Umbilical cord (tissue), 1 donor: ENCODE measurements at regions not wholly inside any gene's neighbourhood (a gene's known extent, or its start where the extent isn't known, plus 50 kb on each side); places are given as distances from the start of the nearest gene placed in this dataset.
"Not testable (repeated sequence)": the region's sequence is repeated elsewhere in the genome, so short reads cannot be mapped to it uniquely, and the experiment has no call there.

Source experiments
- DNase-seq: peaks from one replicate; pipeline ENCODE4 v3.0.0-alpha.2; 2015; ENCODE audit warnings: low spot score

GRCh38 chr12:59085690-59086089 lies 165.4 kb upstream of the LRIG3 start:
- DNase-seq, result no peak

DNA sequence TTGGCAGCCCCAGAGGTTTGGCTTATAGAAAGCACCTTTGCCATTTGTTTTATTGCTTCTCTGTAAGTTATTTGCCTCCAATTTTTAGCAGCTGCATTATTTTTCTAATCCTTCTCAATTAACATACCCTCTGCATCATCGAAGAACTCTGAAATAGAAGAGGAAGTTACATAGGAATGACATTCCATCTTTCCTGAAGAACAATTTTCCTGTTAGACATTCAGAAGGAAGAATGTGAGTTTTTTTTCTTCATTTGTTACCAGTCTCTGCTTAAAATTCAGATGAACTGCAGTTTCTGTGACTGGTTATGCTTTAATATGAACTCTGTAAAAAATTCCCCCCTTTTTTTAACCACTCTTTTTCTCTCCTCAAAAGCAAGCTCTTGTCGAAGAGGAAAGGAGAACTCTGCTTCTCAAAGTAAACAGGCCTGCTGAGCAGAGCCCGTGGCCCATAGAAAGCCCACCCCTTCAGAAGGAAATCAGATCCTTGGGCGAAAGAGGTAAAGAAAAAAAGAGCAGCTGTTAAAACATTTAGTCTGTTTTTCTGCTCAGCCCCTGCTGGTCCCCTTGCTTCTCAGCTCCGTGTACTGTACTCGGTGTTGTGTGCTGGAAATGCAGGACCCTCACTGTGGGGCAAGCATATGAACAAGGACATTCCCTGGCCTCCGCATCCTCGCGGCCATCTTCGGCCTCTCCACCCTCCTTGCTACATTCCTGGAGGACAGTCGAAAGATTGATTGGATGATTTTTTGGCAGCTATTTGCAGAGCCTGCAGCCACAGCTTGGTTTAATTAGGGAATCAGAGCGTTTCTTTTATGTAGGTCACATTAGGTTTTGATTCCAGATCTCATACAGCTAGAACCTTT lies 164.4 kb upstream of the LRIG3 start:
- DNase-seq, result peak; percentile 60

DNA sequence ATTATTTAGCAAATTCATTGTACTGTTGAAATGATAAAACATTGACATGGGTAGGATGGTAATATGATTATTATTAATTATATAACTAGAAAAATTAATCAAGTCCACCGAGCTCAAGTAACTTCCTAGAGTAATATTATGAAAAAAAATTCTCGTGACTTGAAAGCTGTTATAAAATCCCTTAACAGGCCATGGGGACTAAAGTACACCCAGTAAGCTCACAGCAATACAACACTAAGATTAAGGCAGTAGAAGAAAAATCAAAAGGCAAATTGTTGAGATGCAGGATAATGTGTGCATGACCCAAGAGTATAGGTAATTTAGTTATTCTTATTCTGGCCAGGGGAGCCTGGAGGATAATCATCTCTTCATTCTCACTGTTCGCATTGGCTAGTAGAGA lies 162.6 kb upstream of the LRIG3 start:
- DNase-seq, result no peak

GRCh38 chr12:59080101-59080500 lies 159.8 kb upstream of the LRIG3 start:
- no peak for DNase-seq

GRCh38 chr12:59079472-59079871 lies 159.2 kb upstream of the LRIG3 start:
- no peak for DNase-seq

DNA sequence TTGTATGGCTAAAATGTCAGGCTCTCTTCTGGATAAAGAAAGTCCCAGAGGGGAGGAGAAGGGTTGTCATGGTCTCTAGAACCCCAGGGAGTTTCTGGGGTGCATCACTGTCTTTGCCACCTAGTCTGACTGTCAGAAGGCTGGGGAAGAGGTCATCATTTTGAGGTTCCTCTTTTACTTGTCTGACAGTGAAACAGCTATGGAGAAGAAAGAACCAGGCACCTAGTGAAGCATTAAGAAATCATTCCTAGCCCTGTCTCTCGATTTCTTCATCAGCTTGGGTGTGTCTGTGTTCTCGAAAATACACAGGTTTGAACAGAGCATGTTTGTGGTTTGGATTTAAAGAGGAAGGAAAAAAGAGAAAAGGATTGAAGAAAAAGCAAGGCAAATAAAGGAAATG lies 158.7 kb upstream of the LRIG3 start:
- no peak for DNase-seq

- DNase-seq, result peak; percentile 92
Measured at GRCh38 chr12:59077575-59078426, 157.5 kb upstream of the LRIG3 start.

GRCh38 chr12:59077153-59077552 lies 156.8 kb upstream of the LRIG3 start:
- DNase-seq, result peak; percentile 31

- DNase-seq, result peak; percentile 36
Measured at GRCh38 chr12:59076622-59077021, 156.3 kb upstream of the LRIG3 start.

DNA sequence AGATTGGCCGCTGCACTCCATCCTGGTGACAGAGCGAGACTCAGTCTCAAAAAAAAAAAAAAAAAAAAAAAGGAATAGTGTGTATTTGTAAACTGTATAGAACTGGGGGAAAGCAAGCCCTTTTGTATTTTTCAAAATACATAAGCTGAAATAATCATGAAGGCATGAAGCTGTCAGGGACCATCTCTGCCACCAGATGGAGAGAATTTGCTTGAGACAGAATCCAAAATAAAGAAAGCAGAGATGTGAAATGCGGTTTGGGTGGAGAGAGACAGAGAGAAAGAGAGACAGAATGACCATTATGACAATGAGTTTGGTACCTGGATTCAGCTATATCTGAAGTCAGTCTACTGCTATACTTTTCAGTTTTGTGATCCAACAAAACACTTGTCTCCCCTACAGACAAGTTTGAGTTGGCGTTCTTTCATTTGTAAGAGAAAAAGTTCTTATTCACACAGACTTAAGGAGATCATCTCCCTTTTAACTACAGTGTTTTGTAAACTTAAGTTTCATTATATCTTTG lies 155.7 kb upstream of the LRIG3 start:
- DNase-seq, result no peak

DNA sequence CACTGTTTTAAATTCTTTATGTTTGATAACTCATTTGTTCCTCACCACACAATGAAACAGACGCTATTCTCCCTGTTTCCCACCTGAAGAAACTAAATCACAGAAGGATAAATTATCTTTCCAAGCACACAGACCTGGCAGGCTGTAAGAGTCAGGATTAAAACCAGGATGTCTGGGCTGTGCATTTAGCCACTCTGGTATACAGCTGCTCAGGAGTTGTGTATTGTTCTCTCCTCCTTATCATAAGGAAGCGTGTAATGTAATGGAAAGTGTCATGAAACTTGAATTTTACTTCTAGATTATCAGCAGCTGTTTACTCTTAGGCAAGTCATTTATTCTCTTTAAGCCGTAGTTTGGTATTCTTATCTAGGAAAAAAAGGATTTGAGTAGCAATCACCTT lies 154.8 kb upstream of the LRIG3 start:
- no peak for DNase-seq

GRCh38 chr12:59070322-59070933 lies 150.1 kb upstream of the LRIG3 start:
- DNase-seq, result no peak

GRCh38 chr12:59069516-59069915 lies 149.2 kb upstream of the LRIG3 start:
- DNase-seq, result no peak

- DNase-seq, result no peak
Measured at GRCh38 chr12:59068436-59068835, 148.1 kb upstream of the LRIG3 start.

DNA sequence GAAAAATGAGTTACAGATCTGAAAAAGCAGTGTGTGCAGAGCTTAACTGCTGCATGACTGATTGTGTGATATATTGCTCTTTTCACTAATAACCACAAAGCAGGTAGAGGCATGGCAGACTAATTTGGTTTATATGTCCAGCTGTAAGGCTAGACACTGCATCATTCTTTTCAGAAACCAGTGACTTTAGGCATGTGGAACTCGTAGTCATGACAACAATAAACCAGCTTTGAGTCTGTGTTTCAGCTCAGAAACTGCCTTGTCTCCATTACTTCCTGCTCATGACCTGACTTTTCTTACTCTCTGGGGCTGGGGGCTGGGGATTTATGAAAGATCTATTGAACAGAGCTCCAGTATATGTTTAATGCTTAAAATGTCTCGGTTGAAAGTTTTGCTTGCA lies 146.8 kb upstream of the LRIG3 start:
- peak; percentile 83 for DNase-seq

DNA sequence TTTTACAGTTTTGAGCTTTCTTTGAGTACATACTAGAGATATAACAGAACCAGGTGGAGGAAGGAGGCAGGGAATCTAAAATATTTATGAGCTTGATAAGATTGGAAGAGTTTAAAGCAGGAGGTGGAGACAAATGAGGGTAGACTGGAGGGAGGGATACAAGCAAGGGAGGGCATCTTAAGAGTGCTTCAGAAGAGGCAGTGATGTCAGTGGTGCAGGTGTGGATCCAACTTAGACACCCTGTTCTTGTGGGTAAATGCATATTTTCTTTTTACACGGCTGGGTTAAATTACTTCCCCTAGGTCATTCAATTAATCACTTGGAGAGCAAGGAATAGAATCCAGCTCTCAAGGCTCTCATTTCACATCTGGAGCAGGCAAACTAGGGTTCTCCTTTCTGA lies 146.1 kb upstream of the LRIG3 start:
- no peak for DNase-seq

DNA sequence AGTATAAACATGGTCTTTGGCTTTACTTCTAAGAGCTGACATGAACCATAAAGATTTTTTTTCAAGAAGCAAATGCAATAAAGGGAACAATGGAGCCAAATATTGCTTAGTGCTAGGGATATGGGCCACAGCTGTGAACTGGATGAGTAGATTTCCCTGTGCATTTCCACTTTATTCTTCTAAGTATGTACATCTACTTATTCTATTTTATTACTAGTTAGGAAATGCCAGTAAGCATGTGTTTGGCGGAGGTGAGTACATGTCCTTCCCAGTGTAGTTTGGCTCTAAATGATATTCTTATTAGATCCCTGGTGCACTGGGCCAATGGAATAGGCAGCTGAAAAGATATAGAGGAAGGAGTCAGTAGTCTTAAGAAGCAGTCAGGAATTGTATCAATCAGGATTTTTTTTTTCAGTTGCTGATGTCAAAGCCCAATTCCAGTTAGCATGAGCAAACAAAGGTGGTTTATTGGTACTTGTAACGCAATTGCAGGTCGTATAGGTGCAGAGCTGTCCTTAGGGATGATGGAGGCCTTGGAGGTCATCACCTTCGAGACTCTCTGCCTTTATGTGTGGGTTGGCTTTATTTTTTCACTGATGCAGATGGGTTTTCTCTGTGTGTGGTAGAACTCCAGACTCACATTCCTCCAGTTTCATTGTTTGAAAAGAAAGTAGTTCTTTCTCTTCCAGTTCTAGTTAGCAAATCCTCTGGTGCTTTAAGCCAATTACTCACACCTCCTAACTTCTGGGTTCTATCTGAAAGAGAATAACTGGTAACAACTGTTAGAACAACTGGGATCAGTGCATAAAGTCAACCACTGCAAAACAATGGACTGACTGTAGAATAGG lies 139.0 kb upstream of the LRIG3 start:
- DNase-seq, result no peak

DNA sequence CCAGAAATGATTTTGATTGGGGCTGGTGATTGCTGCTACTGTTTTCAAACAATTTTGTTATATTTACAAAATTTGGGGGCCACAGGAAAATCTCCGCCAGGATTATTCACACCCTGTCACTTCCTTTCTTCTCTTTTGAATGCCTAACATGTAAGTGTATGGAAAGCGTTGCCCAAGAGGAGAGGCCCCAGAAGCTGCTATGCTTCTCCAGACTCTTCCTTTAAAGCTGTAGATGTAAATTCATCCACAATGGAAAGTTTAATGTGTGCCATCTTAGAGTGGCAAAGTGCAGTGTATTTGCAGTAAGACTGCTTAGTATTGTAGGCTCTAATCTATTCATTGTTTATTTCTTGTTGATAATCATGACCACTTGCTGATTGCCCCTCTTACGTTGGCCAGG lies 136.7 kb upstream of the LRIG3 start:
- no peak for DNase-seq

DNA sequence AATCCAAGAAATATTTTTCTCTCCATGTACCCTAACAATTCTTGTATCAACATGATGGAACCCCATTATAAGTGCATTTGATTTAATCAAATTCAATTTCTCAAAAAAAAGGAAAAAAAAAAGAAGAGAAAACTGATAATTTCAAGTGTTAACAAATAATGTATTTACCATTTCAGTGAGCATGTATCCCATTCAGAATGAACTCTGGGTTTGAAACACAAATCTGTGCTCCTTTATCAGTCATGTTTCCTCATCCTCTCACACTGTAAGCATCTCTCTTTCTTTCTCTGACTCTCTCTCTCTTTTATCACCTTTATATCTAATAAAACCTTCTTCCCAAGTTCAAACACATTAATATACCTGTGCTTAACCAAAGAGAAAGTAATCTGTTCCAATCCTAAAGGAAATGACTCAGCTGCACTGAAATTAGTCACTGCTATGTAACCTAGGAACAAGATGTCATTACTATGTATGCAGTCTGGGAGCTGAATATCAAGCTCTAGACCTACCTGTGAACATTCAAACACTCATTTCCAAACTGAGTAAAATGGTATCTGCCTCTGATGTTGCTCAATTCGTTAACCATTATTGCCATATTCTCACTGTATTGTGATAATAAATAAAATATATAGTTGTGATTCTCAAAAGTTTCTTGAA lies 135.0 kb upstream of the LRIG3 start:
- DNase-seq, result peak; percentile 45

DNA sequence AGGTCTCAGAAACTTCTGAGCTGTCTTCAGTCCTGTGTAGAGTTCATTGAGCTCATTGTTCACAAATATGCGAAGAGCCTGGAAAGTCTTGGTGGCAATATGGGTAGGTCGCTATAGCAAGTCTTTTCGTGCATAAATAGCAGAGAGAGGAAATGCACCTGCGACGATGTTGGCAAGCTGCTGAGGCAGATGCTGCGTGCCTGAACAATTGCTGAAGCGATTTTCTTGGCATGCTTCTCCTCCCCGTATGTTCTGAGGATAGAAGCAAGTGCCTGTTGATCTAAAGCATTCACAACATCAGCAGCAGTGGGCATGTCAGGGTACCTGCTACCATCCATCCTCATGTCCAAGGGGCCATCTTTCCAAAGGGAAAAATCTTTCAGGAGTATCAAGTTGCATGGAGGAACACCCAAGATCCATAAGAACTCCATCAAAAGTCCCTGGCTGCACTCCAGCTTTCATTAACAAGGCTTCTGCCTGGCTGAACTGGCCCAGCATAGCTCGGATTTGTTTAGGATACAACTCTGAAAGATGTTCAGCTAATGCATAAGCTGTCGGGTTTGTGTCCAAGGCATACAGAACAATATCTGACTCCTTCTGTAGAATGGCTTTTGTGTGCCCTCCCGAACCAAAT lies 133.1 kb upstream of the LRIG3 start:
- DNase-seq, result not testable (repeated sequence)
